Spleen (tissue), 7 donors: ENCODE measurements at regions not wholly inside any gene's neighbourhood (a gene's known extent, or its start where the extent isn't known, plus 50 kb on each side); places are given as distances from the start of the nearest gene placed in this dataset.

Experiments used
- POLR2A ChIP-seq, 3 donors: fragments of 450-650 bp; IDR thresholded peaks; one replicate each; pipeline ENCODE4 v1.5.1; 2017; ENCODE audit warnings: antibody characterized with exemption in 3 of 3, mild to moderate bottlenecking in 1 of 3
- POLR2AphosphoS5 ChIP-seq, 3 donors: sonication (generic); formaldehyde crosslinking; IDR thresholded peaks; one replicate each; pipeline ENCODE4 v1.5.1; 2017; ENCODE audit warnings: antibody characterized with exemption in 3 of 3
- TF ChIP-seq, protein P1 (sequence below), 11 experiments: fragments of 200-600 bp in 7 of 11; fragments of 450-650 bp in 4 of 11; sonication (generic) in 4 of 11; IDR thresholded peaks in 8 of 11; conservative IDR thresholded peaks in 3 of 11; 1 replicate in 7 of 11; 2 replicates in 4 of 11; pipeline versions ENCODE4 v1.4.0 to v1.8.0; 2016 to 2021; ENCODE audit warnings: antibody characterized with exemption in 11 of 11, inconsistent platforms in 4 of 11, mild to moderate bottlenecking in 1 of 11
- donor health status: DM: no; HTN: no; CAD: no; lungs with moderate emphysema.
- donor health status: DM: no; HTN: no; CAD: no.
- donor health status: DM: no; HTN: no; CAD: no.

DNA sequence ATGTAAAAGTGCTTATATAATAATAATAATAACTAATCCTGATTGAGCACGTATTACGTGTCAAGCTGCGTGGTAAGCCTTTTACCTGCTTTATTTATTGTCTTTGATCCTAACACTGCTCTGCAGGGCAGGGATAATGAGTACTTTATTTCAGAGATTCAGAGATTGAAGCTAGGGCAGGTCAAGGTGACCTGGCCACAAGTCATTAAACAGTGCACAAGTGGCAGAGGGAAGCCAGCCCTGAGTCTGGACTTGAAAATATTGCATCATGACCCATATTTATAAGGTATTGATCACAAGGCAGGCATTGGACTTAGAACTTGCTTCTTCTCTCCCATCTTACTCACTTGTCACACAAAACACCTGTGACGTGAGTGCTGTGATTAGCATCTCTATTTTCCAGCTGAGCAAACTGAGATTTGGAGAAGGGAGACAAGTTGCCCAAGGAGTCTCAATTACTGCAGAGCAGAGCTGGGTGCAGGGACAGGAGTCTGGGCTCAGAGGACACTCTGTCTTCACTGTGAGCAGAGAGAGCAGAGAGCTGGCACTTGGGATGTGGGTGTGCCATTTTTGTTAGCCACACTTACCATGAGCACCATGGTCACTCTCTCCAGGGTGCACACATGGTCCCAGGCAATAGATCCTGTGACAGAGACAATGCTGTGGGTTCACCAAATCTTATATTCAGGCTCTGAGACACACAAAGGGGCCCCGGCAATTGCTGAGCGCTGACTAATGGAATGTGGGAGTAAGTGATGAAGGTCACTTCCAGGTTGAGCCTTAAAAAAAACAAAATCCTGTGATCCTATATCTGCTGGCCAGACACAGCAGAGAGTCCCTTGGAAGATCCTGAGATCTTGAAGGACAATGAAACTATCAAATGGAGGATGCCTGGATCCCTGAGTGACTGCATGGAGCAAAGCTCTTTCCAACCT, 113.2 kb upstream of the MED13L start:
- TF ChIP-seq POLR2AphosphoS5 (IDR thresholded peaks at IDR 0.05) (no peak), POLR2A (IDR thresholded peaks at IDR 0.05) (no peak)
- TF ChIP-seq, protein P1, sequence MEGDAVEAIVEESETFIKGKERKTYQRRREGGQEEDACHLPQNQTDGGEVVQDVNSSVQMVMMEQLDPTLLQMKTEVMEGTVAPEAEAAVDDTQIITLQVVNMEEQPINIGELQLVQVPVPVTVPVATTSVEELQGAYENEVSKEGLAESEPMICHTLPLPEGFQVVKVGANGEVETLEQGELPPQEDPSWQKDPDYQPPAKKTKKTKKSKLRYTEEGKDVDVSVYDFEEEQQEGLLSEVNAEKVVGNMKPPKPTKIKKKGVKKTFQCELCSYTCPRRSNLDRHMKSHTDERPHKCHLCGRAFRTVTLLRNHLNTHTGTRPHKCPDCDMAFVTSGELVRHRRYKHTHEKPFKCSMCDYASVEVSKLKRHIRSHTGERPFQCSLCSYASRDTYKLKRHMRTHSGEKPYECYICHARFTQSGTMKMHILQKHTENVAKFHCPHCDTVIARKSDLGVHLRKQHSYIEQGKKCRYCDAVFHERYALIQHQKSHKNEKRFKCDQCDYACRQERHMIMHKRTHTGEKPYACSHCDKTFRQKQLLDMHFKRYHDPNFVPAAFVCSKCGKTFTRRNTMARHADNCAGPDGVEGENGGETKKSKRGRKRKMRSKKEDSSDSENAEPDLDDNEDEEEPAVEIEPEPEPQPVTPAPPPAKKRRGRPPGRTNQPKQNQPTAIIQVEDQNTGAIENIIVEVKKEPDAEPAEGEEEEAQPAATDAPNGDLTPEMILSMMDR (IDR thresholded peaks at IDR 0.05 in 8 of 11, conservative IDR thresholded peaks at IDR 0.05 in 3 of 11), result no peak
